Ecto neural progenitor cell (in vitro differentiated cells): ENCODE measurements at regions not wholly inside any gene's neighbourhood (a gene's known extent, or its start where the extent isn't known, plus 50 kb on each side); places are given as distances from the start of the nearest gene placed in this dataset.
A peak's percentile ranks its signal among the peaks of the same experiment; 100 is the strongest.
"Not testable (repeated sequence)": the region's sequence is repeated elsewhere in the genome, so short reads cannot be mapped to it uniquely, and the experiment has no call there.

Experiments used
- DNase-seq: peaks from one replicate; pipeline ENCODE4 v3.0.0-alpha.2; 2018; ENCODE audit warnings: low spot score

- DNase-seq = no peak
Observed at GRCh38 chr1:25021591-25022215, 91.6 kb upstream of the RUNX3 start.

GRCh38 chr1:25020851-25021590 is 90.9 kb upstream of the RUNX3 start:
- DNase-seq = no peak

- no peak for DNase-seq
Observed at GRCh38 chr1:25020173-25020845, 90.2 kb upstream of the RUNX3 start.

DNA sequence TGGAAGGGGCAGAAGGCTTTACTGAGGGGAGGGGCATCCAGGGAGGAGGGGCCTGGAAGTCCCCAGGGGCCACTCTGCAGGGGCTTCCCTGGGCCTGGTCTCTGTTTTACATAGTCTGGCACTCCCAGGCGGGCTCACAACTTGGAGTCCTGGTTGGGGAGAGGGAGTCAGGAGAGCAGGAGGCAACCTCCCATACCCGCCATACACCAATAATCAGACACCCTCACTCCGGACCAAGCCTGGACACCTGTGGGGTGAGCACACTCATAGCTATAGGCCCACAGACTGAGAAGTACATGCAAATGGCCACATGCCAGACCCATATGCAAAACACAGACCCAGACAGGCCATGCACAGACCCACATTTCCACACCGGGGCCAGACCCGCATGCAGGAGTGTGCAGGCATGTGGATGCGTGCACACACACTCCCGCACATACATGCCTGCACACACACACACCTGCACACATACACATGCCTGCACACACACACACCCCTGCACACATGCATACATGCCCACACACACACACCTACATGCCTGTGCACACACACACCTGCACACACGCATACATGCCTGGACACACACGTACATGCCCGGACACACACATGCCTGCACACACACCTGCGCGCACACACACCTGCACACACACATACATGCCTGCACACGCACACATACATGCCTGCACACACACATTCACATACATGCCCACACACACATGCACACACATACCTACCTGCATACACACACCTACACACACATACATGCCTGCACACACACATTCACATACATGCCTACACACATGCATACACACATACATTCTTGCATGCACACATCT is 89.5 kb upstream of the RUNX3 start:
- DNase-seq = no peak

DNA sequence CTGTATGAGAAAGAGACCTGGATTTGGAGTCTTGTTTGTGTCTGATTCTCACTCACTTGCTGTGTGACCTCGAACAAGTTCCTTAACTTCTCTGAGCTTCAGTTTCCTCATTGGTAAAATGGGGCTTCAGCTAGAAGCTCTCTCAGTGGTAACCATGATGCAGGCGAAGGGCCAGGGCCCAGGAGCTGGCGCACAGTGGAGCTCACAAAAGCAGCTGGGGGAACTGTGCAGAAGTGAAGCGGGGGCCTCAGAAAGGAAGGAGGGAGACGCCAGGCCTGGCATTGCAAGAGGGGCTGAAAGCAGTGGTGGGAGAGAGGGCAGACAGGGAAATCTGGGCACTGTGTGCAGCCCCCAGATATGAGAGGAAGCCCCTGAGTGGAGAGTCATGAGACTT is 88.9 kb upstream of the RUNX3 start:
- DNase-seq = no peak

GRCh38 chr1:25018110-25018735 is 88.1 kb upstream of the RUNX3 start:
- no peak for DNase-seq

DNA sequence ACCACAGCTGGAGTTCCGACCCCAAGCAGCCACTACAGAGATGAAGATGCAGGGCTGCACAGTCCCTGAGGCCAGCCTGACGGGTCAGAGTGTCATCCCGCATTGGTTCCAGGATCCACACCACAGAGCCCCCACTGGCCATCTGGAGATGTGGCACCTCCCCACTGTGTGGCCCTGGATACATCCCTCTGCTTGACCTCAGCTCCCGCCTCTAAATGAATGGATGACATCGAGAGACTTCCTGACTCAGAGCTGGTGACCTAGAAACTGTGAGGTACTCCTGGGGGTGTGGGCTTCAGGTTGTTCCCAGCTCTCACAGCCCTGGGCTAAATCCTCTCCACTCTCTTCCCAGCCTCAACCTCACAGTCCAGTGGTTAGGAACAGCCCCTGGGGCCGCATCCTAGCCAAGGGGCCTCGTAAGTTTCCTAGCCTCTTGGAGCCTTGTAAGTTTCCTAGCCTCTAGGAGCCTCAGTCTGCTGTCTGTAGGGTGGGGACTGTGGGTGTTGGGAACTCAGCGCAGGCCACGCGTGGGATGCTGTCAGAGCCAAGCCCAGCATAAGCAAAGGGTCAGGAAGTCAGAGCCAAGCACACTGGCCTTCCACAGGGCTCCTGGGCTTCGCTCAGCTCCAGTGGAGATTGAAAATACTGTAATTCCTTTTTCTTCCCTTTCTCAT is 87.5 kb upstream of the RUNX3 start:
- DNase-seq = peak; percentile 69

DNA sequence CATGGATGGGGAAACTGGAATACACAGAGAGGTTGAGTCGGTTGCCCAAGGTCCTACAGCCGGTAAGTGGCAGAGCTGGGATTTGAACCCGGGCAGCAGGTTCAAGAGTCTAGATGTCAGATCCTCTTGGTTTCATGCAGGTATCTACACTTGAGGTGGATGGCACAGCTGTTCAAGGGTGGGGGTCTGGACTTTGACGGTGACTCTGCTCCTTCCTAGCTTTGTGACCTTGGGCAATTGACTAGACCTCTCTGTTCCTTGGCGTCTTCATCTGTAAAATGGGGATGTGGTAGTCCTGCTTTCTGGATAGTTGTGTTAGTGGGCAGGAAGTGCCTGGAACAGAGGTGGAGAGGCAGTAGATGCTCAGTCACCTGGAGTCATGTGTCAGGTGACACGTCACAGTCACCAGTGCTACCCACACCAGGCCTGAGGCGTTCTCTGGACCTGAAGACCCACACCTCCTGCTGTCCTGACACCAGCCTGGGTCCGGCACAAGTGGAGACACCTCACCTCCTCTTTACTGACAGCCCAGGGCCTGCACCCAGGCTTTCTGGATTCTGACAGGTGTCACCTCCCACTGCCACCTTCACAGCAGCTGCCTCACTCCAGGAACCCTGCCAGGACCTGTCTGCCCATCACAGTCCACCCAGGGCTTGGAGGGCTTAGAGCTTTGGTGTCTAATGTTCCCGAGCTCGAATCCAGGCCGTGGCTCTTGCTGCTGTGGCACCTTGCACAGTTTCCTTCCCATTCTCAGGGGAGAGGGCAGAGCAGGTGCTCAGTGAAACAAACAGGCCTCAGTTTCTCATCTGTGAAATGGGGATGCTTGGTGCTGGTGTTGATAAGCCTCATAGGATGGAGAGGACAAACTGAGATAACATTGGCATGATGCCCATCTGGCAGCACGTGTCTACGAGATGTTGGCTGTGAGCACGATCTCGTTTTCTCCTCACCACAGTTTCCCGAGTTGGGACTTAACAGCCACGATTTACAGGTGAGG is 83.2 kb upstream of the RUNX3 start:
- DNase-seq = no peak

GRCh38 chr1:25011943-25012638 is 82.0 kb upstream of the RUNX3 start:
- DNase-seq = no peak

- no peak for DNase-seq
Observed at GRCh38 chr1:25011275-25011674, 81.2 kb upstream of the RUNX3 start.

DNA sequence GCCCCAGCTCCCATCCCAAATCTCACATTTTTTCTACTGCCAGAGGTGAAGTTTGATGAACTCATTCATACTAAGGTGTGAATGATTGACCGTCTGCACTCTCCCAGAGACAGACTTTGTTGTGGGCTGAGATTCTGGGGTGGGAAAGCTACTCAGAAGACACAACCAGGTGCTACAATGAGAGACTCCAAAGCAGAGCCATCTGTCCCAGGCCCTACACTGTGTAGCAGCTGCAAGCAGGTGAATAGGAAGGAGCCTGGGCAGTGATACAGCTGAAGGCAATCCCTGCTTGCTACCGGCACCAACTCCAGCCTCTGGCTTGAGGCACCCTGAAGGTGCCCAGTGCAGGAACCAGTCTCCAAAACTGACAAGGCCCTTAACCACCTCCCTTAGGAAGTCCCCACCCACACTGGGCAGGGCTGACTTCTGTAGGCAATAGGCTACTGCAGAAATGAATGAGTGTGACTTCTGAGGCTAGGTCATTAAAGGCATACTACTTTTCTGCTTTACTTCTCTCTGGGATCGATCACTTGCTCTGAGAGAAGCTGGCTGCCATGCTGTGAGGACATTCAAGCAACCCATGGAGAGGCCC is 79.7 kb upstream of the RUNX3 start:
- no peak for DNase-seq

DNA sequence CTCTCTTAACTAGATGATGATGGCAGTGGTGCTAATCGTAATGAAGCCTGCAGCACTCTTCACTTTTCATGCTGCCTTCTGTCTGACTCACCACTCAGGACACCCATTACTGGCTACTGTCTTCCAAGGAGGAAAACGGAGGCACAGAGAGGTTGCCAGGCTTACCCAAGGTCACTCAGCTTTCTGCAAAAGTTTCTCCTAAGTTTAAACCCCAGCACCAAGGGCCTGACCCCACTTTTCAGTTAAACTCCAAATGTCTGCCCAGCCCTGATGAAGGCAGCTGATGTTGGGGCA is 78.1 kb upstream of the RUNX3 start:
- no peak for DNase-seq

DNA sequence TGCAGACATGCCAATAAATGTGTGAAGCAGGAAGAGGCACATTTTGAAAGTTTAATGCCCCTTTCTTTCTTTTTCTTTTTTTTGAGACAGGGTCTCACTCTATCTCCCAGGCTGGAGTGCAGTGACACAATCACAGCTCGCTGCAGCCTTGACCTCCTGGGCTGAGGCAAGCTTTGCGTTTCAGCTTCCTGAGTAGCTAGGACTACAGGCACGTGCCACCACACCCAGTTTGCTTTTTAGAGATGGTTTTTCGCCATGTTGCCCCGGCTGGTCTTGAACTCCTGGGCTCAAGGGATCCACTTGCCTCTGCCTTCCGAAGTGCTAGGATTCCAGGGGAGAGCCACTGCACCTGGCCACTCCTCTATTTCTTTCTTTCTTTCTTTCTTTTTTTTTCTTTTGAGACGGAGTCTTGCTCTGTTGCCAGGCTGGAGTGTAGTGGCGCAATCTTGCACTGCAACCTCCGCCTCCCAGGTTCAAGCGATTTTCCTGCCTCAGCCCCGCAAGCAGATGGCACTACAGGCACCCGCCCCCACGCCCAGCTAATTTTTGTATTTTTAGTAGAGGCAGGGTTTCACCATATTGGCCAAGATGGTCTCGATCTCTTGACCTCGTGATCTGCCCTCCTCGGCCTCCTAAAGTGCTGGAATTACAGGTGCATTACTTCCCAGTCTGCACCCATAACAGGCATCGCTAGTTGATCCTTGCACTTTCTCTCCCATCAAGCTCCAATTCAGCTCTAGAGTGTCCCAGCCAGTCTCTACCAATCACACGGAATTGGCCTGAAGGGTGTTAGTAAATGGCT is 77.5 kb upstream of the RUNX3 start:
- not testable (repeated sequence) for DNase-seq

GRCh38 chr1:25006770-25007169 is 76.7 kb upstream of the RUNX3 start:
- no peak for DNase-seq

GRCh38 chr1:25004355-25004754 is 74.3 kb upstream of the RUNX3 start:
- no peak for DNase-seq

DNA sequence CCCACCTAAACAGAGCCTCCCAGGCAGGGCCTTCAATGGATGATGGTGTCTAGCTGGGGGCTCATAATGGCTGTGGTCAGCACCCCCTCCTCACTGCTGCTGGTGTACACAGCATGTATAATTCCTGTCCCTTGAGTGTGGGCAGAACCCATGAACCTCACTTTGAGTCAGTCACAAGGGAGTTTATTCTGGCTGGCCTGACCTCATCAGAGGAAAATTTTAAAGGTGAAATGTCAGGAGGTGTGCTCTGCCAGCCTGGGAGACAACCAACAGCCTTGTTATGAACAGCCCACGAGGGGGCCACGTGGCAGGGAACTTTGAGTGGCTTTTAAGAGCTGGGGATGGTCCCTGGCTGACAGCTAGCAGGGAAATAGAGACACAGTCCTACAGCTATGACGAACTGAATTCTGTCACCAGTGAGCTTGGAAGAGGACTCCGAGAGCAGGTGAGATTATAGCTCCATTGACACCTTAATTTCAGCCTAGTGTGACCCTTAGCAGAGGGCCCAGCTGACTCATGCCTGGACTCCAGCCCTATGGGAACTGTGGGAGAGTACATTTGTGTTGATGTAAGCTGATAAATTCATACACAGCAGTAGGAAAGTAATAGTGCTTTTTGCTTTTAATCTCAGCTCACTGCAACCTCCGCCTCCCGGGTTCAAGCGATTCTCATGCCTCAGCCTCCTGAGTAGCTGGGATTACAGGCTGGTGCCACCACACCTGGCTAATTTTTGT is 73.5 kb upstream of the RUNX3 start:
- no peak for DNase-seq

DNA sequence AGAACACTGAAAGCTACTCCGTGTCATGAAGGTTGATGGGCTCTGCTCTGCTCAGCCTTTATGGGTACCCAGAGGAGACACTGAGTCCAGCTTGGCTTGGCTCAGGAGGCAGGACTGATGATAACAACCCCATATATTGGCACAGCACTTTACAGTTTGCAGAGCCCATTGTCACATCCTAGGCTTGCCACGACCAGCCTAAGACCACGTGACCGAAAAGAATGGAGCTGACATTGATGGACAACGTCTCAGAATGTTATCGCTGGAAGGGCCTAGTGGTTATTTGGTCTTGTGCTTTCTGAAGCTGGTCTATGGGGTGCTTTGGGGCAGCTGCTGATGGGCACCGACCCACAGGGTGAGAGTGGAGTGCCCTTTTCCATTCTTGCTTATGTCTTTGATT is 72.9 kb upstream of the RUNX3 start:
- DNase-seq = no peak
